AG04449 (cell line): ENCODE measurements at regions not wholly inside any gene's neighbourhood (a gene's known extent, or its start where the extent isn't known, plus 50 kb on each side); places are given as distances from the start of the nearest gene placed in this dataset.

ENCODE experiments used
- CTCF ChIA-PET: fragments of 350-600 bp; formaldehyde crosslinking; extraction: SDS; loops from one replicate; lab custom pipeline; 2021; ENCODE audit warnings: antibody characterized with exemption; lab: Yijun Ruan, JAX
- POLR2A ChIA-PET: fragments of 400-600, 350-600 bp; formaldehyde crosslinking; extraction: SDS; loops from one replicate; lab custom pipeline; 2020; ENCODE audit warnings: antibody characterized with exemption, inconsistent platforms; lab: Yijun Ruan, JAX
- DNase-seq: peaks from one replicate; pipeline ENCODE4 v3.0.0-alpha.2; 2010; ENCODE audit warnings: low read depth, low spot score
- H3K4me3 ChIP-seq: 2 replicates; pipeline ENCODE4 v1.5.1; 2011; ENCODE audit warnings: low read depth, mild to moderate bottlenecking, control low read depth, low read length
- CTCF ChIP-seq: IDR thresholded peaks from one replicate; pipeline ENCODE4 v1.5.1; 2011; ENCODE audit warnings: mild to moderate bottlenecking, moderate library complexity, low read length, control low read depth, inconsistent platforms; ENCODE audit not compliant: insufficient read depth; ENCODE audit errors: missing control alignments

GRCh38 chr5:19172926-19173470 is 815.0 kb downstream of the CDH18 start:
- TF ChIP-seq CTCF = no peak
- ChIA-PET POLR2A (no interaction called here), CTCF (no interaction called here)
- DNase-seq = no peak
- H3K4me3 ChIP-seq = no peak overlapping the region

- no peak for TF ChIP-seq CTCF
- CTCF ChIA-PET = no interaction called here
Measured at GRCh38 chr5:19175776-19176570, 812.0 kb downstream of the CDH18 start.

GRCh38 chr5:19179571-19179970 is 808.4 kb downstream of the CDH18 start:
- no peak overlapping the region for H3K4me3 ChIP-seq
- no peak for DNase-seq
- ChIA-PET POLR2A (no interaction called here), CTCF (no interaction called here)
- no peak for TF ChIP-seq CTCF

More at GRCh38 chr5:19175776-19176570, 812.0 kb downstream of the CDH18 start:
- no peak for DNase-seq
- H3K4me3 ChIP-seq = no peak overlapping the region
- POLR2A ChIA-PET = no interaction called here

GRCh38 chr5:19189176-19189575 is 798.8 kb downstream of the CDH18 start:
- POLR2A ChIA-PET = no interaction called here
- no peak for TF ChIP-seq CTCF
- H3K4me3 ChIP-seq = no peak overlapping the region
- CTCF ChIA-PET = no interaction called here
- DNase-seq = no peak

- no peak overlapping the region for H3K4me3 ChIP-seq
- no peak for TF ChIP-seq CTCF
- ChIA-PET CTCF (no interaction called here), POLR2A (no interaction called here)
- no peak for DNase-seq
Measured at GRCh38 chr5:19193631-19194030, 794.4 kb downstream of the CDH18 start.

GRCh38 chr5:19196631-19197030 is 791.4 kb downstream of the CDH18 start:
- POLR2A ChIA-PET = no interaction called here
- DNase-seq = no peak
- CTCF ChIA-PET = no interaction called here
- no peak overlapping the region for H3K4me3 ChIP-seq
- TF ChIP-seq CTCF = no peak
